Gastrocnemius medialis (tissue), 4 donors: ENCODE measurements at regions not wholly inside any gene's neighbourhood (a gene's known extent, or its start where the extent isn't known, plus 50 kb on each side); places are given as distances from the start of the nearest gene placed in this dataset.

Source experiments
- ATAC-seq, 2 donors: fragments of 150-250 bp; one replicate each; pipeline ENCODE4 v1.9.1; 2016
- DNase-seq, 2 donors: peaks; one replicate each; pipeline ENCODE4 v3.0.0-alpha.2; 2019
- H3K27ac ChIP-seq, 4 donors: fragments of 200-600 bp; sonication (generic); 1 replicate in 1 of 4; 2 replicates in 3 of 4; pipeline ENCODE4 v1.5.1; 2016 to 2018; ENCODE audit warnings: mild to moderate bottlenecking in 2 of 4, moderate library complexity in 1 of 4
- H3K27me3 ChIP-seq, 3 donors: fragments of 200-600 bp; sonication (generic) in 2 of 3; 1 replicate in 1 of 3; 2 replicates in 2 of 3; pipeline versions ENCODE4 v1.5.1 to v1.6.0; 2016 to 2019; ENCODE audit warnings: mild to moderate bottlenecking in 1 of 3, moderate library complexity in 1 of 3
- H3K36me3 ChIP-seq, 2 donors: fragments of 200-600 bp; sonication (generic) in 1 of 2; one replicate each; pipeline ENCODE4 v1.5.1; 2017 to 2018
- H3K4me1 ChIP-seq, 2 donors: fragments of 200-600 bp; sonication (generic) in 1 of 2; one replicate each; pipeline ENCODE4 v1.5.1; 2016 to 2017; ENCODE audit warnings: mild to moderate bottlenecking in 2 of 2
- H3K4me3 ChIP-seq, 4 donors: fragments of 200-600 bp; sonication (generic) in 3 of 4; 1 replicate in 1 of 4; 2 replicates in 3 of 4; pipeline ENCODE4 v1.5.1; 2016 to 2019; ENCODE audit warnings: mild to moderate bottlenecking in 2 of 4
- H3K9me3 ChIP-seq, 3 donors: fragments of 200-600 bp; sonication (generic) in 2 of 3; 1 replicate in 1 of 3; 2 replicates in 2 of 3; pipeline ENCODE4 v1.5.1; 2016 to 2019
- POLR2A ChIP-seq, 2 donors: fragments of 450-650 bp; IDR thresholded peaks; one replicate each; pipeline ENCODE4 v1.6.1; 2017; ENCODE audit warnings: antibody characterized with exemption in 2 of 2, mild to moderate bottlenecking in 2 of 2, moderate library complexity in 2 of 2
- in situ Hi-C, 4 donors: fragments of 200-750 bp; cut with MboI; loops; one replicate each; pipeline versions ENCODE4 v1.15.0 to v1.8.0; 2017; ENCODE audit warnings: low sequenced_read_pairs in 4 of 4
- intact Hi-C: fragments of 100-400 bp; cut with DNase I; formaldehyde crosslinking; loops from one replicate; pipeline ENCODE4 v1.15.1; 2023; ENCODE audit warnings: low total_unique reads
- TF ChIP-seq, protein P1 (sequence below), 5 experiments: fragments of 450-650 bp in 3 of 5; fragments of 200-600 bp in 2 of 5; sonication (generic) in 2 of 5; IDR thresholded peaks in 4 of 5; conservative IDR thresholded peaks in 1 of 5; 1 replicate in 4 of 5; 2 replicates in 1 of 5; pipeline ENCODE4 v1.5.1; 2016 to 2019; ENCODE audit warnings: antibody characterized with exemption in 5 of 5, mild to moderate bottlenecking in 3 of 5, moderate library complexity in 3 of 5

DNA sequence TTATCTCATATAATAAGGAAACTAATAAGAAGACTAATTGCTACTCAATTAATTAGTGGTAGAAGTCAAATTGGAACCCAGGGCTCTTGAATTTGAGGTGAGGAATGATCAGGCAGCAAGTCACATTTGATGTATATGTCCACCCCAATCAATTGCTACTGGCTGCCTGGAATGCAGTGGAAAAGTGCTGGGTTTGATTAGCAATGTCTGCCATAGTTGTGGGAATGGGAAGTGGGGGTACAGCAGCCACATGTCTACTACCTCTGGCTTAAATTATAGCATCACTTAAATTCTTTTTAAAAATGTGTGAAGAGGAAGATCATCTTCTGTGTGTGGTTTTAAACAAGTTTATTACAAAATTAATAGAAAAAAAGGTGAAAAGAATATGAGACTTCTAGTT lies 50.8 kb upstream of the NAV2 start:
- DNase-seq, result no peak
- H3K27ac ChIP-seq, result no peak overlapping the region
- no peak for ATAC-seq
- H3K4me1 ChIP-seq, result peaks cover 0 to 9% of the 10 kb centered on the region in 2 donors
- no peaks in the 10 kb centered on the region for H3K27me3 ChIP-seq
- TF ChIP-seq, protein P1, sequence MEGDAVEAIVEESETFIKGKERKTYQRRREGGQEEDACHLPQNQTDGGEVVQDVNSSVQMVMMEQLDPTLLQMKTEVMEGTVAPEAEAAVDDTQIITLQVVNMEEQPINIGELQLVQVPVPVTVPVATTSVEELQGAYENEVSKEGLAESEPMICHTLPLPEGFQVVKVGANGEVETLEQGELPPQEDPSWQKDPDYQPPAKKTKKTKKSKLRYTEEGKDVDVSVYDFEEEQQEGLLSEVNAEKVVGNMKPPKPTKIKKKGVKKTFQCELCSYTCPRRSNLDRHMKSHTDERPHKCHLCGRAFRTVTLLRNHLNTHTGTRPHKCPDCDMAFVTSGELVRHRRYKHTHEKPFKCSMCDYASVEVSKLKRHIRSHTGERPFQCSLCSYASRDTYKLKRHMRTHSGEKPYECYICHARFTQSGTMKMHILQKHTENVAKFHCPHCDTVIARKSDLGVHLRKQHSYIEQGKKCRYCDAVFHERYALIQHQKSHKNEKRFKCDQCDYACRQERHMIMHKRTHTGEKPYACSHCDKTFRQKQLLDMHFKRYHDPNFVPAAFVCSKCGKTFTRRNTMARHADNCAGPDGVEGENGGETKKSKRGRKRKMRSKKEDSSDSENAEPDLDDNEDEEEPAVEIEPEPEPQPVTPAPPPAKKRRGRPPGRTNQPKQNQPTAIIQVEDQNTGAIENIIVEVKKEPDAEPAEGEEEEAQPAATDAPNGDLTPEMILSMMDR (IDR thresholded peaks at IDR 0.05 in 4 of 5, conservative IDR thresholded peaks at IDR 0.05 in 1 of 5), result no peak
- no peak for TF ChIP-seq POLR2A (IDR thresholded peaks at IDR 0.05)
- H3K36me3 ChIP-seq, result no peaks in the 10 kb centered on the region
- intact Hi-C loops, result no loop called here
- H3K9me3 ChIP-seq, result no peaks in the 10 kb centered on the region
- no peak overlapping the region for H3K4me3 ChIP-seq
- in situ Hi-C loops, result no loop called here

DNA sequence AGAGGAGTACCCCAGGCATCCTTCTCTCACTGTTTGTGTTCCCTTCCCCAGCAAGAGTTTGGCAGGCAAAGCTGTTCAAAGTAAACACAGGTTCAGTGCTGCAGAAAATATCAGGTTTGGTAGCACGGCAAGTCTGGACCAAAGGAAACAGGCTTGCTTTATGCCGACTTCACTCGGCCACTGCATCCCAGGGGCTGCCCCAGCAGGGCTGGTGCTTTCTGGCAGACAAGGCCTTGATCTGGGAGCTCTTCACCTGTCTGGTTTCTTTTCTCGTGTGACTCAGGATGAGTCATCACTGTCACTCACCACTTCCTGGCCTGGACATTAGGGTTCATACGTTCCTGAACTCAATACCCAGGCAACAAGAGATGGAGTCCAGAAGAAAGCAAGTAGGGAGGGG lies 52.6 kb upstream of the NAV2 start:
- in situ Hi-C loops, result no loop called here
- H3K9me3 ChIP-seq, result no peaks in the 10 kb centered on the region
- H3K4me1 ChIP-seq, result peaks cover 0 to 9% of the 10 kb centered on the region in 2 donors
- H3K27ac ChIP-seq, result peak overlapping the region in 1 of 4 donors; percentile 21
- intact Hi-C loops, result no loop called here
- ATAC-seq (peak; percentile 95 to 96), DNase-seq (peak in 1 of 2 donors; percentile 62)
- H3K36me3 ChIP-seq, result no peaks in the 10 kb centered on the region
- no peaks in the 10 kb centered on the region for H3K27me3 ChIP-seq
- H3K4me3 ChIP-seq, result no peak overlapping the region
- TF ChIP-seq POLR2A (IDR thresholded peaks at IDR 0.05), result no peak
- TF ChIP-seq, protein P1 (IDR thresholded peaks at IDR 0.05 in 4 of 5, conservative IDR thresholded peaks at IDR 0.05 in 1 of 5), result no peak

GRCh38 chr11:19659529-19659928 lies 53.1 kb upstream of the NAV2 start:
- no peak overlapping the region for H3K27ac ChIP-seq
- H3K9me3 ChIP-seq, result no peaks in the 10 kb centered on the region
- peaks cover 0 to 9% of the 10 kb centered on the region in 2 donors for H3K4me1 ChIP-seq
- DNase-seq (no peak), ATAC-seq (no peak)
- intact Hi-C loops, result no loop called here
- H3K27me3 ChIP-seq, result no peaks in the 10 kb centered on the region
- H3K4me3 ChIP-seq, result no peak overlapping the region
- in situ Hi-C loops, result no loop called here
- H3K36me3 ChIP-seq, result no peaks in the 10 kb centered on the region
- TF ChIP-seq, protein P1 (IDR thresholded peaks at IDR 0.05 in 4 of 5, conservative IDR thresholded peaks at IDR 0.05 in 1 of 5), result no peak
- no peak for TF ChIP-seq POLR2A (IDR thresholded peaks at IDR 0.05)

GRCh38 chr11:19658344-19658743 lies 54.3 kb upstream of the NAV2 start:
- no peak for TF ChIP-seq POLR2A (IDR thresholded peaks at IDR 0.05)
- TF ChIP-seq, protein P1 (IDR thresholded peaks at IDR 0.05 in 4 of 5, conservative IDR thresholded peaks at IDR 0.05 in 1 of 5), result no peak
- in situ Hi-C loops (no loop called here), intact Hi-C loops (no loop called here)
- Histone ChIP-seq H3K27ac (no peak overlapping the region), H3K4me1 (peaks cover 0 to 4% of the 10 kb centered on the region in 2 donors), H3K27me3 (no peaks in the 10 kb centered on the region), H3K9me3 (no peaks in the 10 kb centered on the region), H3K36me3 (no peaks in the 10 kb centered on the region), H3K4me3 (no peak overlapping the region)
- no peak for ATAC-seq
- no peak for DNase-seq

GRCh38 chr11:19656140-19656541 lies 56.5 kb upstream of the NAV2 start:
- H3K9me3 ChIP-seq, result no peaks in the 10 kb centered on the region

More at GRCh38 chr11:19656140-19656541, 56.5 kb upstream of the NAV2 start:
- H3K4me3 ChIP-seq, result no peak overlapping the region
- no peak overlapping the region for H3K27ac ChIP-seq
- in situ Hi-C loops (no loop called here), intact Hi-C loops (no loop called here)
- H3K36me3 ChIP-seq, result no peaks in the 10 kb centered on the region
- no peak for DNase-seq
- peaks cover 0 to 4% of the 10 kb centered on the region in 2 donors for H3K4me1 ChIP-seq
- no peaks in the 10 kb centered on the region for H3K27me3 ChIP-seq
- ATAC-seq, result no peak
- TF ChIP-seq, protein P1 (IDR thresholded peaks at IDR 0.05 in 4 of 5, conservative IDR thresholded peaks at IDR 0.05 in 1 of 5), result no peak
- TF ChIP-seq POLR2A (IDR thresholded peaks at IDR 0.05), result no peak
